ENCODE measurements at regions not wholly inside any gene's neighbourhood (a gene's known extent, or its start where the extent isn't known, plus 50 kb on each side); places are given as distances from the start of the nearest gene placed in this dataset.

DNA sequence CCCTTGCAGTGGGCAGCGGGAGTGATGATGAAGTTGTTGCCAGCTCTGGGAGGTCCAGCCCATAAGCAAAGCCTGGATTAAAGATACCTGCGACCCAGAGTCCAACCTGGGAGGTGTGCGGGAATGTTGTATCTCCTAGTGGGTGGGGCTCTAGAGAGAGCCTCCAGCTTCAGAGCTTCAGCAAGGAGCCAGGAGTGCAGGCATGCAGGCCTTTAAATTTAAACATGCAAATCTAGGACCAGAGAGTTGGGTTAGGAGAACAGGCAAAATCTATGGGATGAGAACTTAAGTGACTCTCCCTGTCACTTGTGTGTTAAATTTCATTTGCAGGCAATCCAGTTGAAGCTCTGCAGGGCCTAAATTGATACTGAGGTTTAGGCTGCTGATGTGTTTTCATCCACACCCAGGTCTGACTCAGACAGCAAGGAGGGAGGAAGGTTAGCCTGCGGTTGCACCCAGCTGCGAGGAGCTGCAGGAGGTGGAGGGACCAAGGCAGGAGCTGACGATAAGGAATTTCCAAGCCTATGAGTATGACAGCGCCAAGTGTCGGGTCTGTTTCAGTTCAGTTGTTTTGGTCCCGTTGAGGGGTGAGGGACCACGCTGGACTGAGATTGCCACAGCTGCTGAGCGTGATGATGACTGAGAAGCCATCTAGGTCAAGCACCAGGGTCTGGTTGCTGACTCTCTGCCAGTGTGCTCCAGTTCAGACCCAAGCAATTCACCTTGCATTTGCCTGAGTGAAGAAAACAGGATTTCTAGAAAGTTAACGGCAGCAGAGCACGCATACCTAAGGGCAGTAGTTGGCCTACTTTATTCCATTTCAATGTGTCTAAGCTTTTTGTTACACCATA, 243.0 kb downstream of the ICE1 start:
- Histone ChIP-seq H3K4me1 (no peaks in the 10 kb centered on the region), H3K27me3 (no peaks in the 10 kb centered on the region), H3K4me3 (no peak overlapping the region), H3K27ac (no peak overlapping the region), H3K9me3 (no peaks in the 10 kb centered on the region), H3K36me3 (no peaks in the 10 kb centered on the region)
- DNase-seq = no peak
- intact Hi-C loops (cut with DNase I; ENCODE audit: low total_unique reads) (no loop called here), in situ Hi-C loops (cut with MboI; ENCODE audit: low pct_ligation_motif_present in 1 of 4, low pct_unique_long_range_greater_than_20kb in 1 of 4, low sequenced_read_pairs in 3 of 4) (no loop called here)
- TF ChIP-seq EP300 (IDR thresholded peaks at IDR 0.05; ENCODE audit: low read depth) = no peak
- TF ChIP-seq POLR2AphosphoS5 (IDR thresholded peaks at IDR 0.05) = no peak
- TF ChIP-seq POLR2A (IDR thresholded peaks at IDR 0.05) = no peak
- TF ChIP-seq, protein P1, sequence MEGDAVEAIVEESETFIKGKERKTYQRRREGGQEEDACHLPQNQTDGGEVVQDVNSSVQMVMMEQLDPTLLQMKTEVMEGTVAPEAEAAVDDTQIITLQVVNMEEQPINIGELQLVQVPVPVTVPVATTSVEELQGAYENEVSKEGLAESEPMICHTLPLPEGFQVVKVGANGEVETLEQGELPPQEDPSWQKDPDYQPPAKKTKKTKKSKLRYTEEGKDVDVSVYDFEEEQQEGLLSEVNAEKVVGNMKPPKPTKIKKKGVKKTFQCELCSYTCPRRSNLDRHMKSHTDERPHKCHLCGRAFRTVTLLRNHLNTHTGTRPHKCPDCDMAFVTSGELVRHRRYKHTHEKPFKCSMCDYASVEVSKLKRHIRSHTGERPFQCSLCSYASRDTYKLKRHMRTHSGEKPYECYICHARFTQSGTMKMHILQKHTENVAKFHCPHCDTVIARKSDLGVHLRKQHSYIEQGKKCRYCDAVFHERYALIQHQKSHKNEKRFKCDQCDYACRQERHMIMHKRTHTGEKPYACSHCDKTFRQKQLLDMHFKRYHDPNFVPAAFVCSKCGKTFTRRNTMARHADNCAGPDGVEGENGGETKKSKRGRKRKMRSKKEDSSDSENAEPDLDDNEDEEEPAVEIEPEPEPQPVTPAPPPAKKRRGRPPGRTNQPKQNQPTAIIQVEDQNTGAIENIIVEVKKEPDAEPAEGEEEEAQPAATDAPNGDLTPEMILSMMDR (IDR thresholded peaks at IDR 0.05) = no peak
- 80 to 82% methylated on average over 9 to 13 of the region's 13 CpGs for WGBS, 2 donors (ENCODE audit: low coverage in 1 of 2)

DNA sequence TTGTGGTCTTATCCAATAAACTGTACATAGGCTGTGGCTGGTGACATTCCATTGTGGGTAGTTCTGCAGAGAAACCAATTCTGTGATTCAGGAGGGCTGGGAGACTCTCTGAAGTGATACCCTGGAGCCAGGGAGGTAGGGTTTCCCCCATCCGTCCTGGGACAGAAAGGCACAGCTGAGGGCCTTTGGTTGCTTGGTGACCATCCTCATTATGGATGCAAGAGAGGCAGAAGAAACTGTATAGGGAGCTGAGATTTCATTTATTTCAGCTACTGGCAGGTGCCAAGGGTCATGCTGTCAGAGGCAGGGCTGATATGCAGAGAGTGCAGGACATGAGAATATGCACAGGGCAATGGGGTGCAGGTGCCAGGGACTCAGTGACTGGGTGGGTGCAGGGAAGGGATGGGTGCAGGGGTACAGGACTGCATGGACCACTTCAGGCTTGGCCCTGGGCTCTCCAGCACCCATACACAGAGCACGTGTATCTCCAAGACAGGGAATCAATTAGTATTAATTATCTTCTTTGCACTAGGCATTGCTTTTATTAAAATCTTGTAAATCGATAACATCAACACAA, 236.5 kb downstream of the ICE1 start:
- Histone ChIP-seq H3K27me3 (no peaks in the 10 kb centered on the region), H3K27ac (peak overlapping the region in 2 of 4 donors; percentile 36 to 38), H3K9me3 (no peaks in the 10 kb centered on the region), H3K4me1 (no peaks in the 10 kb centered on the region), H3K4me3 (no peak overlapping the region), H3K36me3 (no peaks in the 10 kb centered on the region)
- TF ChIP-seq EP300 (IDR thresholded peaks at IDR 0.05; ENCODE audit: low read depth) (no peak), POLR2AphosphoS5 (IDR thresholded peaks at IDR 0.05) (no peak)
- intact Hi-C loops (cut with DNase I; ENCODE audit: low total_unique reads) (no loop called here), in situ Hi-C loops (cut with MboI; ENCODE audit: low pct_ligation_motif_present in 1 of 4, low pct_unique_long_range_greater_than_20kb in 1 of 4, low sequenced_read_pairs in 3 of 4) (no loop called here)
- no peak for DNase-seq
- 76 to 86% methylated on average over 2 to 3 of the region's 3 CpGs for WGBS, 2 donors (ENCODE audit: low coverage in 1 of 2)

DNA sequence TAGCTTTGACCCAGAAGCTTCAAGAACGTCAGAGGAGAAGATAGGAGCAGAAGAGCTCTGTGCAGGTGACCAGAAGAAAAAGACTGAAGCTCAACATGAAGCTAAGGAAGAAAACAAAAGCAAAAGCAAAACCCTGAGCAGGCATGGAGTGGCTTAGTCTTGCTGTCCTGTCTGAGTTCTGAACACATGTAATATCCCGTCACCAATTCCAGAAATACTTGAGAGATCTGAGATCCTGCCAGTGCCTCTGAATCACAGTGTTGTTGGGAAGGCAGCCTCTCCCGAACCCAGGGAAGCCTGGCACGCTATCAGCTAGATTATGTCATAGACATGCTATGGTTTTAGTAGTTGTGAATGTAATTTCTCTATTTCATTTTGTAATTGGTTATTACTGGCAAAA, 235.7 kb downstream of the ICE1 start:
- Histone ChIP-seq H3K27me3 (no peaks in the 10 kb centered on the region), H3K4me3 (no peak overlapping the region), H3K9me3 (no peaks in the 10 kb centered on the region), H3K27ac (peak overlapping the region in 3 of 4 donors; percentile 17 to 53 (median 38)), H3K36me3 (no peaks in the 10 kb centered on the region), H3K4me1 (no peaks in the 10 kb centered on the region)
- 34 to 35% methylated on average over 4 of the region's 4 CpGs for WGBS, 2 donors (ENCODE audit: low coverage in 1 of 2)
- intact Hi-C loops (cut with DNase I; ENCODE audit: low total_unique reads) = no loop called here
- in situ Hi-C loops (cut with MboI; ENCODE audit: low pct_ligation_motif_present in 1 of 4, low pct_unique_long_range_greater_than_20kb in 1 of 4, low sequenced_read_pairs in 3 of 4) = no loop called here
- peak; percentile 1 for TF ChIP-seq EP300 (IDR thresholded peaks at IDR 0.05; ENCODE audit: low read depth)
- TF ChIP-seq, protein P1 (IDR thresholded peaks at IDR 0.05) = no peak
- peak in 2 of 3 donors; percentile 47 to 61 for TF ChIP-seq POLR2AphosphoS5 (IDR thresholded peaks at IDR 0.05)
- peak; percentile 16 for DNase-seq

DNA sequence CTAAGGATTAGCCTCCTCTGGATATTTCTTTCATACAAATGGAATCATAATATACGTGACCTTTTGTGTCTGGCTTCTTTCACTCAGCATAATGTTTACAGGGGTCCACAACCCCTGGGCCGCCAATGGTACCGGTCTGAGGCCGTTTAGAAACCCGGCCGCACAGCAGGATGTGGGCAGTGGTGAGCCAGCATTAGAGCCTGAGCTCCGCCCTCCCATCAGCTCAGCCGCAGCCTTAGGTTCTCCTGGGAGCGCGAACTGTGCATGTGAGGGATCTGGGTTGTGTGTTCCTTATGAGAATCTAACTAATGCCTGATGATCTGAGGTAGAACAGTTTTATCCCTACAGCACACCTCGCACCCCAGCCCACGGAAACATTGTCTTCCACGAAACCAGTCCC, 229.7 kb downstream of the ICE1 start:
- no peaks in the 10 kb centered on the region for H3K27me3 ChIP-seq
- H3K9me3 ChIP-seq = no peaks in the 10 kb centered on the region
- WGBS, 2 donors (ENCODE audit: low coverage in 1 of 2) = 76 to 86% methylated on average over 11 to 13 of the region's 13 CpGs
- DNase-seq = no peak
- intact Hi-C loops (cut with DNase I; ENCODE audit: low total_unique reads) = no loop called here
- no peak overlapping the region for H3K27ac ChIP-seq
- no peaks in the 10 kb centered on the region for H3K36me3 ChIP-seq
- no peak overlapping the region for H3K4me3 ChIP-seq
- TF ChIP-seq POLR2A (IDR thresholded peaks at IDR 0.05) (no peak), POLR2AphosphoS5 (IDR thresholded peaks at IDR 0.05) (no peak), EP300 (IDR thresholded peaks at IDR 0.05; ENCODE audit: low read depth) (no peak)
- TF ChIP-seq, protein P1 (IDR thresholded peaks at IDR 0.05) = no peak
- H3K4me1 ChIP-seq = no peaks in the 10 kb centered on the region
- in situ Hi-C loops (cut with MboI; ENCODE audit: low pct_ligation_motif_present in 1 of 4, low pct_unique_long_range_greater_than_20kb in 1 of 4, low sequenced_read_pairs in 3 of 4) = no loop called here

Measured in transverse colon (tissue), 4 donors.